ENCODE measurements at regions not wholly inside any gene's neighbourhood (a gene's known extent, or its start where the extent isn't known, plus 50 kb on each side); places are given as distances from the start of the nearest gene placed in this dataset.

- Mint-ChIP-seq H3K4me3 (ENCODE audit: unreplicated experiment) (no peak overlapping the region), H3K27ac (ENCODE audit: unreplicated experiment) (no peak overlapping the region)
These were observed 56.6 kb upstream of the HK2 start for GRCh38 chr2:74777161-74777900.

GRCh38 chr2:74778381-74779264, 55.3 kb upstream of the HK2 start:
- H3K36me3 Mint-ChIP-seq (ENCODE audit: unreplicated experiment): no peaks in the 10 kb centered on the region
- DNase-seq: peak; percentile 57
- H3K27me3 Mint-ChIP-seq (ENCODE audit: unreplicated experiment): peaks cover 3% of the 10 kb centered on the region
- no peak for TF ChIP-seq CTCF (IDR thresholded peaks at IDR 0.05; ENCODE audit: partially characterized antibody, unreplicated experiment)
- no peaks in the 10 kb centered on the region for H3K9me3 Mint-ChIP-seq (ENCODE audit: unreplicated experiment)
- H3K4me3 Mint-ChIP-seq (ENCODE audit: unreplicated experiment): no peak overlapping the region
- no peak overlapping the region for H3K27ac Mint-ChIP-seq (ENCODE audit: unreplicated experiment)
- no peaks in the 10 kb centered on the region for H3K4me1 Mint-ChIP-seq (ENCODE audit: low read depth, unreplicated experiment)

More at GRCh38 chr2:74777161-74777900, 56.6 kb upstream of the HK2 start:
- no peak for TF ChIP-seq CTCF (IDR thresholded peaks at IDR 0.05; ENCODE audit: partially characterized antibody, unreplicated experiment)
- Mint-ChIP-seq H3K36me3 (ENCODE audit: unreplicated experiment) (no peaks in the 10 kb centered on the region), H3K27me3 (ENCODE audit: unreplicated experiment) (peaks cover 1% of the 10 kb centered on the region), H3K9me3 (ENCODE audit: unreplicated experiment) (no peaks in the 10 kb centered on the region), H3K4me1 (ENCODE audit: low read depth, unreplicated experiment) (no peaks in the 10 kb centered on the region)
- no peak for DNase-seq

- H3K4me3 Mint-ChIP-seq (ENCODE audit: unreplicated experiment): no peak overlapping the region
- H3K9me3 Mint-ChIP-seq (ENCODE audit: unreplicated experiment): no peaks in the 10 kb centered on the region
- no peak for TF ChIP-seq CTCF (IDR thresholded peaks at IDR 0.05; ENCODE audit: partially characterized antibody, unreplicated experiment)
- H3K27ac Mint-ChIP-seq (ENCODE audit: unreplicated experiment): no peak overlapping the region
- peaks cover 3% of the 10 kb centered on the region for H3K27me3 Mint-ChIP-seq (ENCODE audit: unreplicated experiment)
- H3K36me3 Mint-ChIP-seq (ENCODE audit: unreplicated experiment): no peaks in the 10 kb centered on the region
- no peaks in the 10 kb centered on the region for H3K4me1 Mint-ChIP-seq (ENCODE audit: low read depth, unreplicated experiment)
- no peak for DNase-seq
These were observed 54.7 kb upstream of the HK2 start for GRCh38 chr2:74779265-74779558.

GRCh38 chr2:74779587-74780135, 54.3 kb upstream of the HK2 start:
- Mint-ChIP-seq H3K9me3 (ENCODE audit: unreplicated experiment) (no peaks in the 10 kb centered on the region), H3K4me1 (ENCODE audit: low read depth, unreplicated experiment) (no peaks in the 10 kb centered on the region), H3K27me3 (ENCODE audit: unreplicated experiment) (peaks cover 3% of the 10 kb centered on the region), H3K27ac (ENCODE audit: unreplicated experiment) (no peak overlapping the region), H3K4me3 (ENCODE audit: unreplicated experiment) (no peak overlapping the region), H3K36me3 (ENCODE audit: unreplicated experiment) (no peaks in the 10 kb centered on the region)
- TF ChIP-seq CTCF (IDR thresholded peaks at IDR 0.05; ENCODE audit: partially characterized antibody, unreplicated experiment): no peak
- no peak for DNase-seq
